ENCODE measurements at regions not wholly inside any gene's neighbourhood (a gene's known extent, or its start where the extent isn't known, plus 50 kb on each side); places are given as distances from the start of the nearest gene placed in this dataset.

DNA sequence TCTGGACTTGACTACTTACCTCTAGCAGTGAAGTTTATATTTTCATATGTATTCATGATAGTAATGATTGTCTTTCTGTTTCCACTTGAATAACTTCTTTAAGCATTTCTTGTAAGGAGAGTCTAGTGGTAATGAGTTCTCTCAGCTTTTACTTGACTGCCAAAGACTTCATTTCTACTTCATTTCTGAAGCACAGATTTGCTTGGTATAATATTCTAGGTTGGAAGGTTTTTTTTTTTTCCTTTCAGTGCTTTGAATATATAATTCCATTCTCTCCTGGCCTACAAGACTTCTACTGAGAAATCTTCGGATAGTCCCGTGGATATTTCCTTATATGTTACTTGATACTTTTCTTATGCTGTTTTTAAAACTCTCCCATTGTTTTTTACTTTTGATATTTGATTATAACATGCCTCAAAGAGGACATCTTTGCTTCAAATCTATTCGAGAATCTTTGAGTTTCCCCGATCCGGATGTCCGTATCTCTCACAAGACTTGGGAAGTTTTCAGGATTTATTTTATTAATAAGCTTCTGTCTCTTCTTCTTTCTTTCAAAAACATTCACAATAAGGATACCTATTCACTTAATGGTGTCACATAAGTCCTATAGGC lies 1560.0 kb downstream of the PCDH9 start:
- Mint-ChIP-seq H3K4me3 (no peak overlapping the region), H3K4me1 (ENCODE audit: low read depth in 2 of 2) (no peaks in the 10 kb centered on the region), H3K9me3 (peaks cover 18% of the 10 kb centered on the region), H3K36me3 (peaks cover 24% of the 10 kb centered on the region), H3K27ac (no peak overlapping the region), H3K27me3 (no peaks in the 10 kb centered on the region)
- DNase-seq (ENCODE audit: low spot score) (no peak), ATAC-seq (no peak)

DNA sequence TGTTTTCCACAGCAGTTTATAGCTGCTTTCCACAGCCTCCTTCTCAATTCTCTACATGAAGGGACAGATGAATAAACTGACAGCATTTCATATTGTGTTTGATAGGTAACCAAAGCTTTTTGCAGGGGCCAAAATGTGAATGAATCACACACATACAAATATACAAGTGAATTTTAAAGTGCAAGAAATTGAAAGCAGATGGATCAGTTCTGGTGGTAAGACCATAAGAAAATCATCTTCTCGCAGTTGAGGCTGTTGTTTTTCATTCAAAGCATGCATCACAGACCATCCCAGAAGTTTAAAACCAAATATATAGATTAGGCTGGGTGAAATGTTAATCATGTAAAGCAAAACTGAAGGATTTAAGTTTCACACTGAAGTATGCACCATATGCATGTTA lies 1569.4 kb downstream of the PCDH9 start:
- H3K27ac Mint-ChIP-seq = no peak overlapping the region
- ATAC-seq (no peak), DNase-seq (ENCODE audit: low spot score) (no peak)
- no peaks in the 10 kb centered on the region for H3K27me3 Mint-ChIP-seq
- H3K36me3 Mint-ChIP-seq = no peaks in the 10 kb centered on the region
- peaks cover 3% of the 10 kb centered on the region for H3K9me3 Mint-ChIP-seq
- H3K4me3 Mint-ChIP-seq = no peak overlapping the region
- no peaks in the 10 kb centered on the region for H3K4me1 Mint-ChIP-seq (ENCODE audit: low read depth in 2 of 2)

DNA sequence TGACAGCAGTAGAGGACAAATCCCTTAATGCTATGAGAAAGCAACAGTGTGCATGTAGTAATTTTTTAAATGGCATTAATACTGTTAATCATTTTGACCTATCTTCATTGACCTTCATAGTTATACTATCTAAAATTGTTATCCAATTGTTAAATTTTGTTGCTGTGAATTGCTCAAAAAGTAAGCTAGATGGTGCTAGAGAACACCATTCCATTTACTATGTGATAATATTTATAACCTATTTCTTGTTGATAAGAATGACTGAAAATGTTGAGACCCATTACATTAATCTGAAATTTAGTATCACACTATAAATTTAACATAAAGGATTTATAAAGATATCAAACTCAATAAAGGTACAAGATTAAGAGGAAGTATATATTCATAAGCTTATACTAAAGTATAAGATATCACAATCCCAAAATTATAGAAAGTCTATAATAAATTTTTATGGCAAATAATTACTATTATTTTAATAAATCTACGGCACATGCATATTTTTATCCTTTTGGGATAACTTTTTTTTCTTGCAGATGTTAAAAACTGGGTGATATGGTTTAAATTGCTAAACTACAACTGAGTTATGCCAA lies 1573.3 kb downstream of the PCDH9 start:
- ATAC-seq = no peak
- no peaks in the 10 kb centered on the region for H3K4me1 Mint-ChIP-seq (ENCODE audit: low read depth in 2 of 2)
- H3K27me3 Mint-ChIP-seq = no peaks in the 10 kb centered on the region
- no peak overlapping the region for H3K27ac Mint-ChIP-seq
- no peak for DNase-seq (ENCODE audit: low spot score)
- no peaks in the 10 kb centered on the region for H3K9me3 Mint-ChIP-seq
- H3K4me3 Mint-ChIP-seq = no peak overlapping the region
- no peaks in the 10 kb centered on the region for H3K36me3 Mint-ChIP-seq

DNA sequence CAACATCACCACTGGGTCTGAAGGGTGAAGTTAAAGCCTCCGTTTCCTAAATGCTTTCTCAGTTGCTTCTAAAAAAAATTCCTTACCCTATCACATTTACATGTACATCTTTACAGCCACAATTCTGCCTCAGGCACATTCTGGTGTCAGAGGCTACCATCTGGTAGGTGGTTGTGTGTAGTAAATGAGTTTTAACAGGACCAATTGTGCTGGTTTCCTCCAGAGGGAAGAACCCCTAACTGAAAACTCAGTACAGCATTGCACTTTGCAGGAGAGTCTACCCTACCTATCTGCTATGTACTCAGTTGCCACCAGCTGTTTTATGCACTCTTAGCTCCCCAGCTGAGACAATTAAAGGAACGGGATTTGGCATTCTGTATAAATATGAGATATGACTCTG lies 1576.5 kb downstream of the PCDH9 start:
- Mint-ChIP-seq H3K27ac (no peak overlapping the region), H3K4me1 (ENCODE audit: low read depth in 2 of 2) (no peaks in the 10 kb centered on the region)

DNA sequence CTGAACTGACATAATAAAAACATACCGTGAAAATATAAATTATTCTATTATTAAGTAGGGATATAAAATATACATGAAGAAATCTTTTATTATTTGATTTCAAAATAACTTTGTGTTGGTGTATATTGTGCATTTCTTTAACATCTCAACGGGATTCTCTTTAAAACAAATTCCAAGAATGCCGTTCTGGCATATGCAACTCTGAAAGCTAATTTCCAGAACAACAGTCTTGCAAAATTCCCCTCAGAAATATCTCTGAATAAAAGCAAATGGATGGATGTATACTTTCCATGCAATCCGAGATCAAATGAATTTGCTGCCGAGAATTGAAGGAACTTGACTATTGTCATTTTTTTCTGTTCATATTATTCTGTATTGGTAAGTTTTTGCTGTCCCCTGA lies 1579.8 kb downstream of the PCDH9 start:
- Mint-ChIP-seq H3K36me3 (no peaks in the 10 kb centered on the region), H3K9me3 (peaks cover 2% of the 10 kb centered on the region), H3K4me1 (ENCODE audit: low read depth in 2 of 2) (no peaks in the 10 kb centered on the region), H3K4me3 (no peak overlapping the region), H3K27ac (no peak overlapping the region), H3K27me3 (no peaks in the 10 kb centered on the region)
- no peak for ATAC-seq
- DNase-seq (ENCODE audit: low spot score) = no peak

More for the DNA sequence above, 1576.5 kb downstream of the PCDH9 start:
- no peaks in the 10 kb centered on the region for H3K9me3 Mint-ChIP-seq
- no peaks in the 10 kb centered on the region for H3K27me3 Mint-ChIP-seq
- no peak overlapping the region for H3K4me3 Mint-ChIP-seq
- ATAC-seq (no peak), DNase-seq (ENCODE audit: low spot score) (no peak)
- H3K36me3 Mint-ChIP-seq = no peaks in the 10 kb centered on the region

DNA sequence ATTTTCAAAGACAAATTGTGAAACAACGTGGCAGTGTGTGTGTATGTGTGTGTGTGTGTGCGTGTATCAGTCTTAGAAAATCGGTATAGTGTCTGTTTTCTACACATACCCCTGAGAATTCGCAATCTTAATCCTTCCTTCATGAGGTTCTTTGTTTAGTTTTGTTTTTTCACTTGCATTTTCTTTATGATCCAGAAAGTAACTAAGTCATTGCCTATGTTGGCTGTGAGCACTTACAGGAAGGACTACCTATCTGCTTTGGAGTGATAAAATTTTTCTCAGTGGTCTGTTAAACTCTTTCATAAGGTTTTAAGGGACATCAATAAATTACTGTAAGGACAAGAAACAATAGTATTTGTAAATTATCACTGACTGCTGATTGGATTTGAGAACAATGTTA lies 1587.1 kb downstream of the PCDH9 start:
- H3K36me3 Mint-ChIP-seq = no peaks in the 10 kb centered on the region
- no peak overlapping the region for H3K4me3 Mint-ChIP-seq
- H3K4me1 Mint-ChIP-seq (ENCODE audit: low read depth in 2 of 2) = no peaks in the 10 kb centered on the region
- H3K27me3 Mint-ChIP-seq = no peaks in the 10 kb centered on the region
- DNase-seq (ENCODE audit: low spot score) (no peak), ATAC-seq (no peak)
- H3K27ac Mint-ChIP-seq = no peak overlapping the region
- peaks cover 4% of the 10 kb centered on the region for H3K9me3 Mint-ChIP-seq

DNA sequence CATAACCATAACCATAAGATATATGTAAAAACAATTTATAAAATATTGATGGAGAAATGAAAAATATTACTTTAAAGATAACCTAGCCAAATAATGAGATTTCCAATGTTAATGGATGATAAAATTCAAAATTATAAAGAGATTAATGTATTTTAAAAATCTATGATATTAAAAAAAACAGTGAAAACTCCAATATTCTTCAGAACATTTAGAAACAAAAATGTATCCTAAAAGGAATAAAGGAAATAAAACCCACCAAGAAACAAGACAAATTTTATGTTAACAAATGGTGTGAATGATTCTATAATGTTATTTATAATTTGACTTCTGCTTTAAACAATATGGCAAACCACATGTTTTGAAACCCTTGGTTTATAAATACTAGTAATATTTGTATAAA lies 1587.8 kb downstream of the PCDH9 start:
- H3K9me3 Mint-ChIP-seq = peaks cover 4% of the 10 kb centered on the region
- no peak for ATAC-seq

DNA sequence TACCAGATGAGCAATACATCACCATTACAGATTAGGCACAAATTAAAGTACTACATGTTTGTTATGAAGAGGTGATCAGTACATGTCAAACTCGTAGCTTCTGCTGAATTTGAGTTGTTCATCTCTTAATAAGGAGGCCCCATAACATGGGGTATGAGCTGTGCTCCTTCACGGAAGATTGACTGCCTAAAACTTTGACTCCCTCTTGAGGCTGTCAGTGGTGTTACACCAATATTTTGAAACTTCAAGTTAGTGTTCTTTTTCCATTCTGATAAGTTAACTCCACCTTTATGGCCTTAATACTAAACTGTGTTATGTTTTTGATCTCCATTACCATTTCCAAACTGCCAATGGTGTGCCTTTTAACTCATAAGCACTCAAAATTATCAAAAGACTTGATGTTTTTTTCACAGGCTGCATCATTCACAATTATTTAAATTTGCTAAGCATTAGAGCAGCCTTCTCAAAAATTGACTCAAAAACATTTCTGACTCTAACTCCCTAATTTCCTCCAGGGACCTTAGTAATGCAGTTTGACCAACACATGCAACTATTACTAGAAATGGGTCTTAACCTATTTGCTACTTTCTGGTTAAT lies 1591.5 kb downstream of the PCDH9 start:
- no peaks in the 10 kb centered on the region for H3K9me3 Mint-ChIP-seq
- no peak overlapping the region for H3K4me3 Mint-ChIP-seq
- no peaks in the 10 kb centered on the region for H3K27me3 Mint-ChIP-seq
- peak; percentile 58 for DNase-seq (ENCODE audit: low spot score)
- no peak overlapping the region for H3K27ac Mint-ChIP-seq
- H3K36me3 Mint-ChIP-seq = no peaks in the 10 kb centered on the region
- no peaks in the 10 kb centered on the region for H3K4me1 Mint-ChIP-seq (ENCODE audit: low read depth in 2 of 2)
- no peak for ATAC-seq

More for the DNA sequence above, 1587.8 kb downstream of the PCDH9 start:
- H3K27ac Mint-ChIP-seq = no peak overlapping the region
- no peaks in the 10 kb centered on the region for H3K27me3 Mint-ChIP-seq
- DNase-seq (ENCODE audit: low spot score) = no peak
- no peaks in the 10 kb centered on the region for H3K36me3 Mint-ChIP-seq
- H3K4me3 Mint-ChIP-seq = no peak overlapping the region
- H3K4me1 Mint-ChIP-seq (ENCODE audit: low read depth in 2 of 2) = no peaks in the 10 kb centered on the region

DNA sequence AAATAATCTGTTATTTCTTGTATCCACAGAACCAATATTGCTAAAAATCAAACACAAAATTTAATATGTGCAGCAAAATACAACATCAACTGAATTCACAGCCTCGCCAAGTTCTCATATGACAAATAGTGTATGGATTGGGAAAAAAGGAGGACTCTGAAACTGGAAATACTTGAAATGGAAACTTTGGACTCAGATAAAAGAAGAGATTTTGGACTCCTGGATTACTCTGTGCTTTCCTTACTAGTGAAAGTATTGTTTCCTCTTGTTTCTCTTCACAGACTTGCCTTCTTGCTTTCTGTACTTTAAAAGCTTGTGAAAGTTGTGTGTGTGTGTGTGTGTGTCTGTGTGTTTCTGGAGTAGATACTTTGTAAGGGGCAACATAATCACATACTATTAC lies 1596.3 kb downstream of the PCDH9 start:
- no peak for DNase-seq (ENCODE audit: low spot score)
- H3K4me3 Mint-ChIP-seq = no peak overlapping the region
- no peak overlapping the region for H3K27ac Mint-ChIP-seq
- H3K36me3 Mint-ChIP-seq = no peaks in the 10 kb centered on the region
- H3K27me3 Mint-ChIP-seq = no peaks in the 10 kb centered on the region
- ATAC-seq = no peak
- no peaks in the 10 kb centered on the region for H3K9me3 Mint-ChIP-seq
- no peaks in the 10 kb centered on the region for H3K4me1 Mint-ChIP-seq (ENCODE audit: low read depth in 2 of 2)

DNA sequence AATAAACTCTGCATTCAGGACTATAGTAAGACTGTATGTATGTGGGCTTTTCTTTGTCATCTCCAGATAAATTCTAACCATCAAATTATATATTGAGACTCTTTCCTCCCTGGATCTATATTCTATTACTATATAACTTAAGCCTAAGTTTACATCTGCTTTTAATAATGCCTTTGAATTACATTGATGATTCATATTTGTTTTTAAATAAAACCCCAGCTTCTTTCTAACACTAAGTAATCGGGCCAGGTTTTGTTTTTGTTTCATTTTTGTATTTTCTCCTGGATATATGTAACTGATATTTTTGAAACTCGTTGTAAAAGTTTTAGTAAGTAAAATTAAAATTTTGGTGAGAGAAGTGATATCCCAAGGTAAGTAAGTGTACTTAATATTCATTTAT lies 1599.1 kb downstream of the PCDH9 start:
- Mint-ChIP-seq H3K27me3 (no peaks in the 10 kb centered on the region), H3K27ac (no peak overlapping the region), H3K4me1 (ENCODE audit: low read depth in 2 of 2) (no peaks in the 10 kb centered on the region), H3K36me3 (no peaks in the 10 kb centered on the region), H3K4me3 (no peak overlapping the region), H3K9me3 (peaks cover 4% of the 10 kb centered on the region)
- ATAC-seq (no peak), DNase-seq (ENCODE audit: low spot score) (no peak)

DNA sequence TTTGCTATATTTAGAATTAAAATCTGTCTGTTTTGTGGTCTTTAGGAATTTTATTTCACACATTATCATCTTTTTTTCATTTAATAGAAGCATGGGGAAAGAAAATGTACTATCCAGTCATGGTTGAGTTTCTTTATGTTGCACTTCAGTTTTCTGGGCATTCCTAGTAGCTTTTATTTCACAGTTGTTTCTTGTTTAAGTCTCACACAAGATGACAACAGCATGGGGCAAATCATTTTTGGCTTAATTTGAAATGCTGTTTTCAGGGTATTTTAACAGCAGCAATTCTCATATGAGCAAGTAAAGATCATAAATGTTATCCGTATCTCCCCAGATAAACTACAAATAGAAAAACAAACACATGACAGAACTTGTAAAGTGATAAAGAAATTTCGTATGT lies 1600.2 kb downstream of the PCDH9 start:
- Mint-ChIP-seq H3K4me1 (ENCODE audit: low read depth in 2 of 2) (no peaks in the 10 kb centered on the region), H3K9me3 (peaks cover 4% of the 10 kb centered on the region), H3K27me3 (no peaks in the 10 kb centered on the region), H3K4me3 (no peak overlapping the region), H3K27ac (no peak overlapping the region), H3K36me3 (no peaks in the 10 kb centered on the region)
- DNase-seq (ENCODE audit: low spot score) = no peak
- ATAC-seq = no peak

DNA sequence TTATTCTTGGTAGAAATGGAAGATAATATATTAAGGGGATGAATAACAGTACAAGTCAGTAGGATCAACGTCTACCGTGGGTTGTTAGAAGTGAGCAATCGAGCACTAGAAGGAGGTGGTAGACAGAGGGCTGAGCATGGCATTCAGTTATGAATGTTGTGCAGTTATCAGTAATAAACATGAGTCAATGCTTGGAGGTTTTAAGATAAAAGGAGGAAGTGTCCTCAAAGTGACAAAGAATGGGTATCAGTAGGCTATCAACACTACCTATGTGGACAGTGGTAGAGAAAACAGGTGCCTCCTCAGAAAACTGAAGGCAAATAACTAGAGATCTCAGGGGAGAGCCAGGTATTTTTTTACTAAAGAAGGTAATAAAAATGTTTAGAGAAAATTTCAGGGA lies 1607.0 kb downstream of the PCDH9 start:
- H3K27ac Mint-ChIP-seq = no peak overlapping the region
- H3K4me1 Mint-ChIP-seq (ENCODE audit: low read depth in 2 of 2) = no peaks in the 10 kb centered on the region
- no peaks in the 10 kb centered on the region for H3K27me3 Mint-ChIP-seq
- DNase-seq (ENCODE audit: low spot score) = no peak
- no peaks in the 10 kb centered on the region for H3K36me3 Mint-ChIP-seq
- no peak overlapping the region for H3K4me3 Mint-ChIP-seq
- H3K9me3 Mint-ChIP-seq = peaks cover 8% of the 10 kb centered on the region
- no peak for ATAC-seq

DNA sequence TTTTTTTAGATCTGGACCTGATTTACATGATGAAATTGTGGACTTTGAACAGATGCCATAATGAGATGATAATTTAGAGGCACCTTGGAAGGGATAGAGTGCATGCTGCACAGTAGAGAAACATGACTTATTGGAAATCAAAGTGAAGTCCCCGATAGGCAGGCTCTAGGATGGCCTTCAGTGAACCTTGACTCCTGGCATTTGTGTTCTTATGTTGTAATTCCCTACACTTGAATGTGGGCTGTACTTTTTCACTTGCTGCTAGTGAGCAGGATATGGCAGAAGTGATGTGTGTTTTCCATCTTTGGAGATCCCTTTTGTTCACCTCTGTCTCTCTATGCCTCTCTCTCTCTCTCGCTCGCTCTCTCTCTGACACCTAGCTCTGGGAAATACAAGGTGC lies 1614.6 kb downstream of the PCDH9 start:
- DNase-seq (ENCODE audit: low spot score) = no peak
- H3K36me3 Mint-ChIP-seq = no peaks in the 10 kb centered on the region
- H3K4me1 Mint-ChIP-seq (ENCODE audit: low read depth in 2 of 2) = no peaks in the 10 kb centered on the region
- H3K9me3 Mint-ChIP-seq = peaks cover 4% of the 10 kb centered on the region
- no peak overlapping the region for H3K27ac Mint-ChIP-seq
- no peaks in the 10 kb centered on the region for H3K27me3 Mint-ChIP-seq
- ATAC-seq = no peak
- no peak overlapping the region for H3K4me3 Mint-ChIP-seq

DNA sequence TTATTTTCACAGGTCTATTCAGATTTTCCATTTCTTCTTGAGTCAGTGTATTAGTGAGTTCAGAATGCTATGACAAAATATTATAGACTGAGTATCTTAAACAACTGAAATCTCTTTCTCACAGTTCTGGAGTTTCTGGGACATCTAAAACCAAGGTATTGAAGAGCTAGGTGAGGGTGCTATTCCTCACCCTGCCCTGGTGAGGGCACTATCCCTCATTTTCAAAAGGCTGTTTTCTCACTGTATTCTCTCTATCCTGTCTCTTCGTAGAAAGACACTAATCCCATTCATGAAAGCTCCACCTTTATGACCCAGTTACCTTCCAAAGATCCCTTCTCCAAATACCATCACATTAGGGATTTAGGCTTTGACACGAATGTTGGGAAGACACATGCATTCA lies 1617.1 kb downstream of the PCDH9 start:
- ATAC-seq (no peak), DNase-seq (ENCODE audit: low spot score) (no peak)
- Mint-ChIP-seq H3K4me1 (ENCODE audit: low read depth in 2 of 2) (no peaks in the 10 kb centered on the region), H3K27me3 (no peaks in the 10 kb centered on the region), H3K4me3 (no peak overlapping the region), H3K36me3 (no peaks in the 10 kb centered on the region), H3K27ac (no peak overlapping the region), H3K9me3 (no peaks in the 10 kb centered on the region)

DNA sequence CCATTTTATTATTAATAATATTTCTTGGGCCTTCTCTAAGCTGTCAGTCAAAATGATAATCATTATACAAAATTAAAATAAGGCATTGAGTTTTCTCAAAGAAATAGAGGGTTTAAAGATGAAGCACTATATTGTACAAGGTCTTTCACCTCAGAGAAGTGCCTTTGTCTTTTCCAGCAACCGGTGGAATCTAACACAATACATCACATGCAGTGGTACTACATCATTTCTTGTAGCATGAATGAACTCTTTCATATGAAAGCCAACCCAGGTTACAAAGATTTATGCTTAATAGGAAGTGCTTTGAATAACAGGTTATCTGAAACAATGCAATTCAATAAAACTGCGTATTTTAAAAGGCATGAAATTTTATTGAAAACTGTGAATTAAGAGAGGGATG lies 1620.8 kb downstream of the PCDH9 start:
- Mint-ChIP-seq H3K27ac (no peak overlapping the region), H3K4me3 (no peak overlapping the region), H3K9me3 (no peaks in the 10 kb centered on the region), H3K36me3 (no peaks in the 10 kb centered on the region), H3K4me1 (ENCODE audit: low read depth in 2 of 2) (no peaks in the 10 kb centered on the region), H3K27me3 (no peaks in the 10 kb centered on the region)
- DNase-seq (ENCODE audit: low spot score) (no peak), ATAC-seq (no peak)

Measured in natural killer cell treated with Interleukin-12 subunit alpha and Interleukin-12 subunit beta and Interleukin-15 and Interleukin-18, amount 100 ng/mL, for 72 hours (primary cell).